Omental fat pad (tissue), 3 donors: ENCODE measurements at regions not wholly inside any gene's neighbourhood (a gene's known extent, or its start where the extent isn't known, plus 50 kb on each side); places are given as distances from the start of the nearest gene placed in this dataset.
"Not testable (repeated sequence)": the region's sequence is repeated elsewhere in the genome, so short reads cannot be mapped to it uniquely, and the experiment has no call there.

Experiments used
- ATAC-seq: fragments of 150-250 bp; one replicate; pipeline ENCODE4 v1.9.1; 2016; ENCODE audit warnings: mild to moderate bottlenecking, moderate library complexity; ENCODE audit not compliant: low FRiP score
- DNase-seq: peaks from one replicate; pipeline ENCODE4 v3.0.0-alpha.2; 2019; ENCODE audit warnings: low spot score
- TF ChIP-seq, protein P1 (sequence below), 3 donors: fragments of 450-650 bp; IDR thresholded peaks; one replicate each; pipeline ENCODE4 v1.5.1; 2016 to 2017; ENCODE audit warnings: antibody characterized with exemption in 3 of 3, mild to moderate bottlenecking in 3 of 3, moderate library complexity in 2 of 3

DNA sequence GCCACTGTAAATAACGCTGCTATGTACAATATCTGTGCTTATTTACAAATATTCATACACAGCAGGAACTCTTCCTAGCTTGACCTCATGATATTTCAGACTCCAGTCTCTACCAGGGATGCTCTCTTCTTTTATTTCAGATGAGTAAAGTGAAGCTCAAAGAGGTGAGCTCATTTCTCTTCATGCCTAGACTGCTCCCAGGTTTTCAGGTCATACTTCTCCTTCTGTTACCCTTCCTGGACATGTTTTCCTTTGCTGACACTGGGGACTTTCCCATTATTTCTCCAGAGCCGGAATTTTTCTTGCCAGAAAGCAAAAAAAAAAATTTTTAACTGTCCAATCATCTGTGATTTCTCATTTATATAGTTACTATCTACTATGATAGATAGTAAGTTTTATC lies 147.2 kb upstream of the DST start:
- DNase-seq (no peak), ATAC-seq (no peak)
- TF ChIP-seq, protein P1, sequence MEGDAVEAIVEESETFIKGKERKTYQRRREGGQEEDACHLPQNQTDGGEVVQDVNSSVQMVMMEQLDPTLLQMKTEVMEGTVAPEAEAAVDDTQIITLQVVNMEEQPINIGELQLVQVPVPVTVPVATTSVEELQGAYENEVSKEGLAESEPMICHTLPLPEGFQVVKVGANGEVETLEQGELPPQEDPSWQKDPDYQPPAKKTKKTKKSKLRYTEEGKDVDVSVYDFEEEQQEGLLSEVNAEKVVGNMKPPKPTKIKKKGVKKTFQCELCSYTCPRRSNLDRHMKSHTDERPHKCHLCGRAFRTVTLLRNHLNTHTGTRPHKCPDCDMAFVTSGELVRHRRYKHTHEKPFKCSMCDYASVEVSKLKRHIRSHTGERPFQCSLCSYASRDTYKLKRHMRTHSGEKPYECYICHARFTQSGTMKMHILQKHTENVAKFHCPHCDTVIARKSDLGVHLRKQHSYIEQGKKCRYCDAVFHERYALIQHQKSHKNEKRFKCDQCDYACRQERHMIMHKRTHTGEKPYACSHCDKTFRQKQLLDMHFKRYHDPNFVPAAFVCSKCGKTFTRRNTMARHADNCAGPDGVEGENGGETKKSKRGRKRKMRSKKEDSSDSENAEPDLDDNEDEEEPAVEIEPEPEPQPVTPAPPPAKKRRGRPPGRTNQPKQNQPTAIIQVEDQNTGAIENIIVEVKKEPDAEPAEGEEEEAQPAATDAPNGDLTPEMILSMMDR (IDR thresholded peaks at IDR 0.05), result no peak

DNA sequence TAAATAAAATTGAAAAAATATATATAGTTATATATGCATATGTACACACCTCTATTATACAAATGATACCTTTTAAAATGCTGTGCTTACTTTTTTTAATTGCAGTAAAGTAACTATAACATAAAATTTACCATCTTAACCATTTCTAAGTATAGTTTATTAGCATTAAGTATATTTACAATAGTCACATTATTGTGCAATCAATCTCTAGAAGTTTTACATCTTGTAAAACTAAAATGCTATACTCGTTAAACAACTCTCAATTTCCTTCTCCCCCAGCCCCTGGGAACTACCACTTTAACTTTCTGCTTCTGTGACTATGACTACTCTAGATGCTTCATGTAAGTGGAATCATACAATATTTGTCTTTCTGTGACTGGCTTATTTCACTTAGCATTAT lies 146.7 kb upstream of the DST start:
- TF ChIP-seq, protein P1 (IDR thresholded peaks at IDR 0.05), result no peak
- ATAC-seq (no peak), DNase-seq (no peak)

DNA sequence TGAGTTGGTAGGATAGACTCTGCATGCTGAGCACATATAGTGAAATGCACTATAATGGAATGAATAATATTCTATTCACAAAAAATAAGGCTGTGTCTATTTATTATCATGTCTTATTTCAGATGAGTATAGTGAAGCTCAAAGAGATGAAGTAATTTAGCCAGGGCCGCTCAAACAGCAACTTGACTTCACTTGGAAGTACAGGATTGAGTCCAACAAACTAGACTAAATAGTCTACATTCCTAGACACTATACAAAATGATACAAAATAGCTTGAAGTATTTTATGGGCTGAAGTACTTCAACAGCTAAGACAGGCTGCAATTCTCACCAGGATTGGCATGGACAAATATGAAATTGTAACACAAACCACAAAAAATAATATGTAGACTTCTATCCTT lies 144.5 kb upstream of the DST start:
- TF ChIP-seq, protein P1 (IDR thresholded peaks at IDR 0.05), result no peak
- DNase-seq (no peak), ATAC-seq (no peak)

DNA sequence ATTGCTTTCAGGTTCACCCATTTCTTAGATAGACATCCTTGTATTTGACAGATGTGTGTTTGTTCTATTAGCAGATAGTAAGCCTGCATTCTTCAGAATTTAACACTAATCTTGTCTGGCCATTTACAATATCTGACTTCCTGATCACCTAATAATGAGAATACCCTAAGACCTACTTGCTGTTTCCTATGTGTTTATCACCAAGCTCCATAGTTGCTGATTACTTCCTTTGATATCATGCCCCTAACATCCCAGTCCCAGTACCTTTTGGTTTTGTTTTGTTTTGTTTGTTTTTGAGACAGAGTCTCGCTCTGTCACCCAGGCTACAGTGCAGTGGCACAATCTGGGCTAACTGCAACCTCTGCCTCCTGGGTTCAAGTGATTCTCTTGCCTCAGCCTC lies 143.6 kb upstream of the DST start:
- TF ChIP-seq, protein P1 (IDR thresholded peaks at IDR 0.05), result no peak
- no peak for ATAC-seq
- no peak for DNase-seq

DNA sequence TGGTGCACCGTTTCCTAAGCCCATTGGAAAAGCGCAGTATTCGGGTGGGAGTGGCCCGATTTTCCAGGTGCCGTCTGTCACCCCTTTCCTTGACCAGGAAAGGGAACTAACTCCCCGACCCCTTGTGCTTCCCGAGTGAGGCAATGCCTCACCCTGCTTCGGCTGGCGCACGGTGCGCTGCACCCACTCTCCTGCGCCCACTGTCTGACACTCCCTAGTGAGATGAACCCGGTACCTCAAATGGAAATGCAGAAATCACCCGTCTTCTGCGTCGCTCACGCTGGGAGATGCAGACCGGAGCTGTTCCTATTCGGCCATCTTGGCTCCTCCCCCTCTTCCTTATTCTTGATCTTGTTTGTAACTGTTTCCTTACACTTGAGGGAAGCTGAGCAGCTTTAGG lies 142.8 kb upstream of the DST start:
- not testable (repeated sequence) for DNase-seq

DNA sequence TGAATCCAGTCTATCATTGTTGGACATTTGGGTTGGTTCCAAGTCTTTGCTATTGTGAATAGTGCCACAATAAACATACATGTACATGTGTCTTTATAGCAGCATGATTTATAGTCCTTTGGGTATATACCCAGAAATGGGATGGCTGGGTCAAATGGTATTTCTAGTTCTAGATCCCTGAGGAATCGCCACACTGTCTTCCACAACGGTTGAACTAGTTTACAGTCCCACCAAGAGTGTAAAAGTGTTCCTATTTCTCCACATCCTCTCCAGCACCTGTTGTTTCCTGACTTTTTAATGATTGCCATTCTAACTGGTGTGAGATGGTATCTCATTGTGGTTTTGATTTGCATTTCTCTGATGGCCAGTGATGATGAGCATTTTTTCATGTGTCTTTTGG lies 137.4 kb upstream of the DST start:
- not testable (repeated sequence) for DNase-seq

More for the DNA sequence above, 142.8 kb upstream of the DST start:
- not testable (repeated sequence) for ATAC-seq

DNA sequence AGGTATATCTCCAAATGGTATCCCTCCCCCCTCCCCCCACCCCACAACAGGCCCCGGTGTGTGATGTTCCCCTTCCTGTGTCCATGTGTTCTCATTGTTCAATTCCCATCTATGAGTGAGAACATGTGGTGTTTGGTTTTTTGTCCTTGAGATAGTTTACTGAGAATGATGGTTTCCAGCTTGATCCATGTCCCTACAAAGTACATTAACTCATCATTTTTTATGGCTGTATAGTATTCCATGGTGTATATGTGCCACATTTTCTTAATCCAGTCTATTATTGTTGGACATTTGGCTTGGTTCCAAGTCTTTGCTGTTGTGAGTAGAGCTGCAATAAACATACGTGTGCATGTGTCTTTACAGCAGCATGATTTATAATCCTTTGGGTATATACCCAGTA lies 135.8 kb upstream of the DST start:
- not testable (repeated sequence) for ATAC-seq

More for the DNA sequence above, 137.4 kb upstream of the DST start:
- not testable (repeated sequence) for ATAC-seq

DNA sequence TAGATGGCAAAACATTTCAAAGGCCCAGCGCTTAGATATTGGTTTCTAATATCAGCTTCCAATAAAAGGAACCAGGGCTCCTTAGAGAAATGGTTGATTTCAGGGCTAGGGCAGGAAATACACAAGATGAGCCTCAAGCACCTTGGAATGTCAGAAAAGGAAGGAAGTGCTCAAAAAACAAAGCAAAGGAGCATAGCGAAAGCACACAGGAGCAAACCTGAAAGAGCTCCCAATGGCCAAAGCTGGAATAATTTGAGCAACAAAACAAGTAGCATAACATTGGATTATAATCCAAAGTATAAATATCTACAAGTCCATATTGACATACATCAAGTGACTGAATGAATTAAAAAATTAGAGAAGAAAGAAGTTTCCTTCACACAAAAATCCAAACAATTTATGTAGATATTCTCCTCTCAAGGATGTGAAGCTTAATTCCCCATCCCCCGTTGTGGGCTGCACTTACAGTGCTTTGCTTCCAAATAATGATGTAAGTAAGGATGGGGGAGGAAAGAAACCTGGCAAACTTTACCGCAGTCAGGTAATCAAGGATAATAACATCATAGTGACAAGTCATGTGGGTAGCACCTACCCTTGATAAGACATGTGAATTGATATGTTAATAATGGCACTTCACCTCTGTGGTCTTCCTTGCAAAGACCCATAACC lies 132.9 kb upstream of the DST start:
- ATAC-seq (no peak), DNase-seq (no peak)
- TF ChIP-seq, protein P1 (IDR thresholded peaks at IDR 0.05), result no peak

More for the DNA sequence above, 135.8 kb upstream of the DST start:
- not testable (repeated sequence) for DNase-seq

DNA sequence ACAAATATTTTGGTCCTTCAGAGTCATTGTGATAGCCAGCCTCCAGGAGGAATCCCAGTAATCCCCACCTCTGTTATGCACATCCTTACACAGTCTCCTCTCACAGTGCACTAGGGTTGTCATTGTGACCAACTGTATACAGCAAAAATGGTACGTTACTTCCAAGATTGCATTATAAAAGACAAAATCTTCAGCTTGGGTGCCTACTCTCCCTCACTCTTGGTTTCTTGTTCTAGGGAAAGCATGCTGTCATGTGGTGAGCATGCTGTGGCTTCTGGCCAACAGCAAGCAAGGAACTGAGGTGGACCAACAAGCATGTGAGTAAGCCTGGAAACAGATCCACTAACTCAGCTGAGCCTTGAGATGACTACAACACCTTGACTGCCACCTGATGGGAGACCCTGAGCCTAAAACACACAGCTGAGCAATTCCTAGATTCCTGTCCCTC lies 130.1 kb upstream of the DST start:
- ATAC-seq (peak; percentile 70), DNase-seq (no peak)
- TF ChIP-seq, protein P1 (IDR thresholded peaks at IDR 0.05), result no peak
